GM23338 (cell line): ENCODE measurements at regions not wholly inside any gene's neighbourhood (a gene's known extent, or its start where the extent isn't known, plus 50 kb on each side); places are given as distances from the start of the nearest gene placed in this dataset.

Experiments used
- CREB1 ChIP-seq: fragments of 250-450 bp; sonication (Bioruptor Pico); IDR thresholded peaks from 2 replicates; pipeline ENCODE4 v1.5.0; 2020; ENCODE audit warnings: low read depth, mild to moderate bottlenecking, moderate library complexity
- EZH2 ChIP-seq: fragments of 200-600 bp; sonication (generic); IDR thresholded peaks from one replicate; pipeline ENCODE4 v1.8.0; 2017; ENCODE audit warnings: antibody characterized with exemption, mild to moderate bottlenecking, low read depth; ENCODE audit not compliant: unreplicated experiment
- EZH2phosphoT487 ChIP-seq: fragments of 200-600 bp; sonication (generic); IDR thresholded peaks from one replicate; pipeline ENCODE4 v1.8.1; 2018; ENCODE audit warnings: antibody characterized with exemption; ENCODE audit not compliant: unreplicated experiment
- JUNB ChIP-seq: IDR thresholded peaks from one replicate; pipeline ENCODE4 v1.6.1; 2016; ENCODE audit warnings: antibody characterized with exemption; ENCODE audit not compliant: unreplicated experiment
- NANOG ChIP-seq: IDR thresholded peaks from 2 replicates; pipeline ENCODE4 v1.6.1; 2016; ENCODE audit warnings: antibody characterized with exemption, borderline replicate concordance
- POLR2AphosphoS5 ChIP-seq: IDR thresholded peaks from 2 replicates; pipeline ENCODE4 v1.6.1; 2016; ENCODE audit warnings: antibody characterized with exemption, low read depth
- STAT1 ChIP-seq: IDR thresholded peaks from one replicate; pipeline ENCODE4 v1.6.1; 2016; ENCODE audit warnings: antibody characterized with exemption; ENCODE audit not compliant: unreplicated experiment
- ZNF114 ChIP-seq: fragments of 250-450 bp; sonication (Bioruptor Pico); IDR thresholded peaks from 2 replicates; pipeline ENCODE4 v1.5.0; 2020; ENCODE audit warnings: mild to moderate bottlenecking, moderate library complexity
- ZNF331 ChIP-seq: fragments of 250-450 bp; sonication (Bioruptor Pico); IDR thresholded peaks from 2 replicates; pipeline ENCODE4 v1.5.0; 2020; ENCODE audit warnings: low read depth, mild to moderate bottlenecking, moderate library complexity
- ZNF462 ChIP-seq: fragments of 250-450 bp; sonication (Bioruptor Pico); IDR thresholded peaks from 2 replicates; pipeline ENCODE4 v1.5.0; 2020; ENCODE audit warnings: mild to moderate bottlenecking, moderate library complexity
- TF ChIP-seq, protein P1 (sequence below), 2 experiments: fragments of 200-600 bp in 1 of 2; sonication (generic) in 1 of 2; conservative IDR thresholded peaks; 2 replicates each; pipeline versions ENCODE4 v1.5.1 to v1.6.1; 2016 to 2017; ENCODE audit warnings: antibody characterized with exemption in 2 of 2, low read depth in 2 of 2, mild to moderate bottlenecking in 2 of 2, moderate library complexity in 1 of 2
- TF ChIP-seq, protein P2 (sequence below): IDR thresholded peaks from one replicate; pipeline ENCODE4 v1.6.1; 2018; ENCODE audit warnings: antibody characterized with exemption; ENCODE audit not compliant: unreplicated experiment
- TF ChIP-seq, protein P3 (sequence below): IDR thresholded peaks from 2 replicates; pipeline ENCODE4 v1.6.1; 2016; ENCODE audit warnings: antibody characterized with exemption

DNA sequence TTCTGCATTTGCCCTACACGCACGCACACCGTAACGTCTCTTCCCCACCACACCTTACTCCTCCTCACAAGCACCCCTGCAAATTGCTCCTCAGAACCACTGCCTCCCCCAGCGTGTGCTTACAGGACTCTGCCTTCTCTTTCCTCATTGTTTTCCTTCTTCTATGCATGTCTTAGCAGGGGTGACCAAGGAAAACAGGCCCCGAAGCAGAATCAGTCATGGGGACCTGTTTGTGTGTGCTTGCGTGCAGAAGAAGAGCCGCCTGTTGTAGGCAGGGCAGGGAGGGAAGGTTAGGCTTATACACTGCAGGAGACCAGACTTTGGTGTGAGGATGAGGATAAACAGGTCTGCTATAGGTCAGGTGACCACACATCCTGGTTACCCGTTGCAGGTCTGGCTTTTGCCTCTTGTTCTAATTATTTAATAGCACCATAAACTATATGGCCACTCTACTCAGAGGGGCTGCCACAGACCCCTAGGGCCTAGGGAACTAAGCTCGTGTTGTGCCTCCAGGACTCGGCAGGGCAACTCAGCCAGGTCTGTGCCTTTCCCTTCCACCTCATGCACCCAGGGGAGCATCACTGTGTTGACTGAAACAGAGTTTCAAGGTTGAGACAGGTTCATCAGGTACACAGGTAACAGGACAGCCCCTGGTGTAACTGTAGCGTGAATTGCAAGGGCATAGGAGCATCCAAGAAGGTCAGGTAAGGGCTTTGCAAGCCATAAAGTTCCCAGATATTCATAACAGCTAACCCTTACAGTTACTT is 60.8 kb upstream of the EPS8L3 start:
- no peak for TF ChIP-seq EZH2
- TF ChIP-seq, protein P1, sequence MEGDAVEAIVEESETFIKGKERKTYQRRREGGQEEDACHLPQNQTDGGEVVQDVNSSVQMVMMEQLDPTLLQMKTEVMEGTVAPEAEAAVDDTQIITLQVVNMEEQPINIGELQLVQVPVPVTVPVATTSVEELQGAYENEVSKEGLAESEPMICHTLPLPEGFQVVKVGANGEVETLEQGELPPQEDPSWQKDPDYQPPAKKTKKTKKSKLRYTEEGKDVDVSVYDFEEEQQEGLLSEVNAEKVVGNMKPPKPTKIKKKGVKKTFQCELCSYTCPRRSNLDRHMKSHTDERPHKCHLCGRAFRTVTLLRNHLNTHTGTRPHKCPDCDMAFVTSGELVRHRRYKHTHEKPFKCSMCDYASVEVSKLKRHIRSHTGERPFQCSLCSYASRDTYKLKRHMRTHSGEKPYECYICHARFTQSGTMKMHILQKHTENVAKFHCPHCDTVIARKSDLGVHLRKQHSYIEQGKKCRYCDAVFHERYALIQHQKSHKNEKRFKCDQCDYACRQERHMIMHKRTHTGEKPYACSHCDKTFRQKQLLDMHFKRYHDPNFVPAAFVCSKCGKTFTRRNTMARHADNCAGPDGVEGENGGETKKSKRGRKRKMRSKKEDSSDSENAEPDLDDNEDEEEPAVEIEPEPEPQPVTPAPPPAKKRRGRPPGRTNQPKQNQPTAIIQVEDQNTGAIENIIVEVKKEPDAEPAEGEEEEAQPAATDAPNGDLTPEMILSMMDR (conservative IDR thresholded peaks at IDR 0.05; ENCODE audit: low read depth in 2 of 2): no peak
- TF ChIP-seq POLR2AphosphoS5: no peak
- no peak for TF ChIP-seq EZH2phosphoT487
- TF ChIP-seq, protein P2, sequence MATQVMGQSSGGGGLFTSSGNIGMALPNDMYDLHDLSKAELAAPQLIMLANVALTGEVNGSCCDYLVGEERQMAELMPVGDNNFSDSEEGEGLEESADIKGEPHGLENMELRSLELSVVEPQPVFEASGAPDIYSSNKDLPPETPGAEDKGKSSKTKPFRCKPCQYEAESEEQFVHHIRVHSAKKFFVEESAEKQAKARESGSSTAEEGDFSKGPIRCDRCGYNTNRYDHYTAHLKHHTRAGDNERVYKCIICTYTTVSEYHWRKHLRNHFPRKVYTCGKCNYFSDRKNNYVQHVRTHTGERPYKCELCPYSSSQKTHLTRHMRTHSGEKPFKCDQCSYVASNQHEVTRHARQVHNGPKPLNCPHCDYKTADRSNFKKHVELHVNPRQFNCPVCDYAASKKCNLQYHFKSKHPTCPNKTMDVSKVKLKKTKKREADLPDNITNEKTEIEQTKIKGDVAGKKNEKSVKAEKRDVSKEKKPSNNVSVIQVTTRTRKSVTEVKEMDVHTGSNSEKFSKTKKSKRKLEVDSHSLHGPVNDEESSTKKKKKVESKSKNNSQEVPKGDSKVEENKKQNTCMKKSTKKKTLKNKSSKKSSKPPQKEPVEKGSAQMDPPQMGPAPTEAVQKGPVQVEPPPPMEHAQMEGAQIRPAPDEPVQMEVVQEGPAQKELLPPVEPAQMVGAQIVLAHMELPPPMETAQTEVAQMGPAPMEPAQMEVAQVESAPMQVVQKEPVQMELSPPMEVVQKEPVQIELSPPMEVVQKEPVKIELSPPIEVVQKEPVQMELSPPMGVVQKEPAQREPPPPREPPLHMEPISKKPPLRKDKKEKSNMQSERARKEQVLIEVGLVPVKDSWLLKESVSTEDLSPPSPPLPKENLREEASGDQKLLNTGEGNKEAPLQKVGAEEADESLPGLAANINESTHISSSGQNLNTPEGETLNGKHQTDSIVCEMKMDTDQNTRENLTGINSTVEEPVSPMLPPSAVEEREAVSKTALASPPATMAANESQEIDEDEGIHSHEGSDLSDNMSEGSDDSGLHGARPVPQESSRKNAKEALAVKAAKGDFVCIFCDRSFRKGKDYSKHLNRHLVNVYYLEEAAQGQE: no peak
- no peak for TF ChIP-seq CREB1 (CRISPR knock-in tag)
- TF ChIP-seq ZNF331 (CRISPR knock-in tag): no peak
- TF ChIP-seq STAT1: no peak
- no peak for TF ChIP-seq JUNB
- no peak for TF ChIP-seq ZNF114
- no peak for TF ChIP-seq NANOG
- TF ChIP-seq, protein P3, sequence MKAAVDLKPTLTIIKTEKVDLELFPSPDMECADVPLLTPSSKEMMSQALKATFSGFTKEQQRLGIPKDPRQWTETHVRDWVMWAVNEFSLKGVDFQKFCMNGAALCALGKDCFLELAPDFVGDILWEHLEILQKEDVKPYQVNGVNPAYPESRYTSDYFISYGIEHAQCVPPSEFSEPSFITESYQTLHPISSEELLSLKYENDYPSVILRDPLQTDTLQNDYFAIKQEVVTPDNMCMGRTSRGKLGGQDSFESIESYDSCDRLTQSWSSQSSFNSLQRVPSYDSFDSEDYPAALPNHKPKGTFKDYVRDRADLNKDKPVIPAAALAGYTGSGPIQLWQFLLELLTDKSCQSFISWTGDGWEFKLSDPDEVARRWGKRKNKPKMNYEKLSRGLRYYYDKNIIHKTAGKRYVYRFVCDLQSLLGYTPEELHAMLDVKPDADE: no peak
- no peak for TF ChIP-seq ZNF462 (CRISPR knock-in tag)
